HG03460 (cell line): ENCODE measurements at regions not wholly inside any gene's neighbourhood (a gene's known extent, or its start where the extent isn't known, plus 50 kb on each side); places are given as distances from the start of the nearest gene placed in this dataset.
"Not testable (repeated sequence)": the region's sequence is repeated elsewhere in the genome, so short reads cannot be mapped to it uniquely, and the experiment has no call there.

Experiments used
- ATAC-seq: cut with Tn5 transposase; IDR thresholded peaks from one replicate; pipeline ENCODE4 v1.9.1; 2021; ENCODE audit not compliant: unreplicated experiment

GRCh38 chr21:15932726-15933125 is 202.9 kb downstream of the USP25 start:
- ATAC-seq = no peak

GRCh38 chr21:15935530-15935929 is 205.7 kb downstream of the USP25 start:
- no peak for ATAC-seq

GRCh38 chr21:15943009-15943666 is 213.4 kb downstream of the USP25 start:
- ATAC-seq = no peak

- ATAC-seq = no peak
These were observed 217.9 kb downstream of the USP25 start for GRCh38 chr21:15947677-15948076.

- ATAC-seq = no peak
These were observed 223.9 kb downstream of the USP25 start for GRCh38 chr21:15953551-15954116.

- no peak for ATAC-seq
These were observed 234.6 kb downstream of the USP25 start for GRCh38 chr21:15964236-15964855.

GRCh38 chr21:15966231-15966630 is 236.4 kb downstream of the USP25 start:
- ATAC-seq = no peak

- no peak for ATAC-seq
These were observed 236.9 kb downstream of the USP25 start for GRCh38 chr21:15966651-15967050.

- no peak for ATAC-seq
These were observed 237.9 kb downstream of the USP25 start for GRCh38 chr21:15967661-15968060.

- ATAC-seq = no peak
These were observed 239.1 kb downstream of the USP25 start for GRCh38 chr21:15968776-15969310.

GRCh38 chr21:15976807-15977206 is 247.0 kb downstream of the USP25 start:
- no peak for ATAC-seq

- no peak for ATAC-seq
These were observed 248.5 kb downstream of the USP25 start for GRCh38 chr21:15978215-15978738.

- ATAC-seq = not testable (repeated sequence)
These were observed 249.7 kb downstream of the USP25 start for GRCh38 chr21:15979493-15979892.

- ATAC-seq = no peak
These were observed 256.5 kb downstream of the USP25 start for GRCh38 chr21:15986277-15986676.

GRCh38 chr21:15992171-15992570 is 262.4 kb downstream of the USP25 start:
- no peak for ATAC-seq

GRCh38 chr21:15993951-15994350 is 264.2 kb downstream of the USP25 start:
- ATAC-seq = no peak

- no peak for ATAC-seq
These were observed 270.0 kb downstream of the USP25 start for GRCh38 chr21:15999741-16000140.

- no peak for ATAC-seq
These were observed 273.2 kb downstream of the USP25 start for GRCh38 chr21:16002874-16003466.

- ATAC-seq = no peak
These were observed 274.3 kb downstream of the USP25 start for GRCh38 chr21:16004086-16004485.

- no peak for ATAC-seq
These were observed 274.7 kb downstream of the USP25 start for GRCh38 chr21:16004523-16004922.

- ATAC-seq = no peak
These were observed 276.2 kb downstream of the USP25 start for GRCh38 chr21:16005996-16006395.

GRCh38 chr21:16007943-16008342 is 278.2 kb downstream of the USP25 start:
- no peak for ATAC-seq
